KMS-11 (cell line): ENCODE measurements at regions not wholly inside any gene's neighbourhood (a gene's known extent, or its start where the extent isn't known, plus 50 kb on each side); places are given as distances from the start of the nearest gene placed in this dataset.

Source experiments
- H2AFZ ChIP-seq: fragments of 200-600 bp; sonication (generic); 2 replicates; pipeline ENCODE4 v1.6.1; 2016; ENCODE audit warnings: antibody characterized with exemption, mixed run types, low read depth
- H3K27ac ChIP-seq: fragments of 200-600 bp; sonication (generic); 2 replicates; pipeline ENCODE4 v1.6.1; 2016; ENCODE audit warnings: mild to moderate bottlenecking, mixed run types
- H3K27me3 ChIP-seq: fragments of 200-600 bp; sonication (generic); 2 replicates; pipeline ENCODE4 v1.6.1; 2017; ENCODE audit warnings: mild to moderate bottlenecking, low read depth, mixed run types, moderate library complexity; ENCODE audit not compliant: insufficient read depth
- H3K36me3 ChIP-seq: fragments of 200-600 bp; sonication (generic); 2 replicates; pipeline ENCODE4 v1.6.1; 2017; ENCODE audit warnings: mild to moderate bottlenecking, mixed run types; ENCODE audit not compliant: insufficient read depth
- H3K4me1 ChIP-seq: fragments of 200-600 bp; sonication (generic); 2 replicates; pipeline ENCODE4 v1.6.1; 2016; ENCODE audit warnings: mild to moderate bottlenecking, low read depth, mixed run types; ENCODE audit not compliant: poor library complexity, severe bottlenecking
- H3K4me2 ChIP-seq: fragments of 200-600 bp; sonication (generic); 2 replicates; pipeline ENCODE4 v1.7.0; 2016; ENCODE audit warnings: mild to moderate bottlenecking, mixed run types
- H3K4me3 ChIP-seq: fragments of 200-600 bp; sonication (generic); IDR thresholded peaks from 2 replicates; pipeline ENCODE4 v1.6.1; 2017; ENCODE audit warnings: low read depth, low read length, mixed read lengths; ENCODE audit not compliant: insufficient read depth
- H3K79me2 ChIP-seq: fragments of 200-600 bp; sonication (generic); 2 replicates; pipeline ENCODE4 v1.6.1; 2016; ENCODE audit warnings: low read depth, mixed run types; ENCODE audit not compliant: insufficient read depth
- H3K9ac ChIP-seq: fragments of 200-600 bp; sonication (generic); 2 replicates; pipeline ENCODE4 v1.6.1; 2016; ENCODE audit warnings: mild to moderate bottlenecking, mixed run types
- H4K20me1 ChIP-seq: fragments of 200-600 bp; sonication (generic); 2 replicates; pipeline ENCODE4 v1.6.1; 2016; ENCODE audit warnings: mild to moderate bottlenecking, mixed run types; ENCODE audit not compliant: insufficient read depth
- TF ChIP-seq, protein P1 (sequence below): fragments of 200-600 bp; sonication (generic); conservative IDR thresholded peaks from 2 replicates; pipeline ENCODE4 v1.6.1; 2017; ENCODE audit warnings: low read depth, mild to moderate bottlenecking, antibody characterized with exemption, low read length, moderate library complexity, mixed read lengths

DNA sequence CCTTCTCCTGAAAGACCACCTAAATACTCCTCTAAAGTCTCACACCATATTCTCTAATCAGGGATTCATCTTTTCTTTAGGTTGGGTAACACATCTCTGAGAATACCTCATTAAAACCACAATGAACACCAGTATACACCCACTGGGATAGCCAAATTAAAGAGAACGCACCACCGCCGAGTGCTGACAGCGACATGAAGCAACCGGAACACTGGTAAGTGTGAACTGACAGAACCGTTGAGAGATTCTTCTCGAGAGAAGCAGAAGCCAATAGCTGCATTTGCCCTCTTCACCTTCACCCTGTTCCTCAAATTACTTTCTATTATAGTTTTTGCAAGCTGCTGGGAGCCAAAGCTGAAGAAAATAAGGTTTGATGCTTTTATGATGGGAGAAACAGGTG, 318.5 kb downstream of the FBXO15 start:
- Histone ChIP-seq H2AFZ (no peak overlapping the region), H3K9ac (no peak overlapping the region), H3K27me3 (no peaks in the 10 kb centered on the region), H3K4me1 (no peaks in the 10 kb centered on the region), H3K79me2 (no peaks in the 10 kb centered on the region), H3K4me3 (no peak overlapping the region), H4K20me1 (no peaks in the 10 kb centered on the region), H3K4me2 (no peak overlapping the region), H3K36me3 (no peaks in the 10 kb centered on the region), H3K27ac (no peak overlapping the region)
- TF ChIP-seq, protein P1, sequence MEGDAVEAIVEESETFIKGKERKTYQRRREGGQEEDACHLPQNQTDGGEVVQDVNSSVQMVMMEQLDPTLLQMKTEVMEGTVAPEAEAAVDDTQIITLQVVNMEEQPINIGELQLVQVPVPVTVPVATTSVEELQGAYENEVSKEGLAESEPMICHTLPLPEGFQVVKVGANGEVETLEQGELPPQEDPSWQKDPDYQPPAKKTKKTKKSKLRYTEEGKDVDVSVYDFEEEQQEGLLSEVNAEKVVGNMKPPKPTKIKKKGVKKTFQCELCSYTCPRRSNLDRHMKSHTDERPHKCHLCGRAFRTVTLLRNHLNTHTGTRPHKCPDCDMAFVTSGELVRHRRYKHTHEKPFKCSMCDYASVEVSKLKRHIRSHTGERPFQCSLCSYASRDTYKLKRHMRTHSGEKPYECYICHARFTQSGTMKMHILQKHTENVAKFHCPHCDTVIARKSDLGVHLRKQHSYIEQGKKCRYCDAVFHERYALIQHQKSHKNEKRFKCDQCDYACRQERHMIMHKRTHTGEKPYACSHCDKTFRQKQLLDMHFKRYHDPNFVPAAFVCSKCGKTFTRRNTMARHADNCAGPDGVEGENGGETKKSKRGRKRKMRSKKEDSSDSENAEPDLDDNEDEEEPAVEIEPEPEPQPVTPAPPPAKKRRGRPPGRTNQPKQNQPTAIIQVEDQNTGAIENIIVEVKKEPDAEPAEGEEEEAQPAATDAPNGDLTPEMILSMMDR, result no peak

DNA sequence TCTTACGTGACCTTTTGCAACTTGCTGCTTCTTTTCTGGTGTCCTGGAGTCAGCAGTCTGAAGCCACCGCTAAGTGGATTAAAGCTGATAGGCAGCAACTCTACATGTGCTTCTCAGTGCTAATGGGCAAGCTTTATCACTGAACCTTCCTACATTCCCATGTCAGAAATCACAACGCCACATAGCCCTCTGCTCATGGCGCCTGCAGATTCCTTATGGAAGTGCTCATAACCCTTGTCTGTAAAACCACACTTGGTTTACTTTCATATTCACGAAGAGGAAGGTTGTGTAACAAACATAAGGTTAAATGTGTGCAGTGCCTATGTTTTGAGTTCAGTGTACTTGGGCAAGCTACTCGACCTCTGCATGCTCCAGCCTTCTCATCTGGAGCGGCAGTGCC, 319.8 kb downstream of the FBXO15 start:
- no peak overlapping the region for H3K4me3 ChIP-seq
- H3K27ac ChIP-seq, result no peak overlapping the region
- H3K4me2 ChIP-seq, result no peak overlapping the region
- TF ChIP-seq, protein P1, result no peak
- no peak overlapping the region for H2AFZ ChIP-seq
- H3K27me3 ChIP-seq, result no peaks in the 10 kb centered on the region
- H3K9ac ChIP-seq, result no peak overlapping the region
- H4K20me1 ChIP-seq, result no peaks in the 10 kb centered on the region
- no peaks in the 10 kb centered on the region for H3K36me3 ChIP-seq
- H3K79me2 ChIP-seq, result no peaks in the 10 kb centered on the region
- H3K4me1 ChIP-seq, result no peaks in the 10 kb centered on the region

DNA sequence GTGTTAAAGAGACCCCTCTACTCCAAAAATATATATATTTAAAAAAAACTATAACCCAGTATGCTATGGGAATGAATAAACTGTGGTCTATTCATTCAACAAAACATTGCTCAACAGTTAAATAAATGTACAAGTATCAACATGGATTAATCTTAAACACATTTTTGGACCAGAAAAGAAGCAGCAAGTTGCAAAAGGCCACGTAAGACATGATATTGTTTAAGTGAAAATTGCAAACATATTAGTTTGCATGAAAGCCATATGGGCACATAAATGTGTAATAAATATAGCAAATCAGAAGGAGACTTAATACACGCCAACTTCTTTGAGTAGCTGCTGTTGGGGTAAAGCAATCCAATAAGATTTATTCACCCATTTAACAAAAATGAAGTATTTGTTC, 321.5 kb downstream of the FBXO15 start:
- no peak overlapping the region for H2AFZ ChIP-seq
- H3K9ac ChIP-seq, result no peak overlapping the region
- no peaks in the 10 kb centered on the region for H4K20me1 ChIP-seq
- H3K4me3 ChIP-seq, result no peak overlapping the region
- H3K4me2 ChIP-seq, result no peak overlapping the region
- no peaks in the 10 kb centered on the region for H3K27me3 ChIP-seq
- H3K4me1 ChIP-seq, result no peaks in the 10 kb centered on the region
- H3K79me2 ChIP-seq, result no peaks in the 10 kb centered on the region
- H3K27ac ChIP-seq, result no peak overlapping the region
- TF ChIP-seq, protein P1, result no peak
- H3K36me3 ChIP-seq, result no peaks in the 10 kb centered on the region

DNA sequence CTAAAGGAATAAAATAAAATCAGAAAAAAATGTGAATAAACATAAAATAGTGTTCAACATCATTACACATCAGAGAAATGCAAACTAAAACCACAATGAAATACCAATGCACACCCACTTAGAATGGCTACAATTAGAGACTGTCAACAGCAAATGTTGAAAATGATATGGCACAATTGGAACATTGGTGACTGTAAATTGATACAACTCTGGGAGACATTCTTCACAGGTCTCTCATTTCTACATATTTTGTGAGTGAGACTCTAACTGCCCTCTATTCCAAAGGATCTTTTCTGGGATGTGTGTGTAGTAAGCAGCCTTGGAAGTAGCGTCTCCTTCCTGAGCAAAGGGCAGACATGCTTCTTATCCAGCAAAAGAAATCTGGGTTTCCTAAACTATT, 323.0 kb downstream of the FBXO15 start:
- no peaks in the 10 kb centered on the region for H4K20me1 ChIP-seq
- H3K9ac ChIP-seq, result no peak overlapping the region
- H3K4me3 ChIP-seq, result no peak overlapping the region
- no peak overlapping the region for H3K27ac ChIP-seq
- H2AFZ ChIP-seq, result no peak overlapping the region
- H3K4me1 ChIP-seq, result no peaks in the 10 kb centered on the region
- H3K4me2 ChIP-seq, result no peak overlapping the region
- TF ChIP-seq, protein P1, result no peak
- H3K79me2 ChIP-seq, result no peaks in the 10 kb centered on the region
- no peaks in the 10 kb centered on the region for H3K27me3 ChIP-seq
- no peaks in the 10 kb centered on the region for H3K36me3 ChIP-seq

DNA sequence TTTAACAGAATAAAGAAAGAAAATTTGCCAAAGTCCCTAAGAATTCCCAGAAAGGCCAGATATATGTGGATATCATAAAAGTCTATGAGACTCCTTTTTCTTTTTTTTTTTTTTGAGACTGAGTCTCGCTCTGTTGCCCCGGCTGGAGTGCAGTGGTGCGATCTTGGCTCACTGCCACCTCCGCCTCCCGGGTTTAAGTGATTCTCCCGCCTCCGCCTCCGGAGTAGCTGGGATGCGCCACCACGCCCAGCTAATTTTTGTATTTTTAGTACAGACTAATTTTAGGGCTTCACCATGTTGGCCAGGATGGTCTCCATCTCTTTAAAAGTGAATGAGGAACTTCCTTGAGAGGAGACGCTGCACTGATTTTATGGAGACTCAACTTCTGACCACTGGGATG, 335.2 kb downstream of the FBXO15 start:
- H3K4me1 ChIP-seq, result no peaks in the 10 kb centered on the region
- TF ChIP-seq, protein P1, result no peak
- H3K36me3 ChIP-seq, result no peaks in the 10 kb centered on the region
- no peak overlapping the region for H3K4me2 ChIP-seq
- H3K4me3 ChIP-seq, result no peak overlapping the region
- no peak overlapping the region for H3K9ac ChIP-seq
- H3K27me3 ChIP-seq, result no peaks in the 10 kb centered on the region
- no peaks in the 10 kb centered on the region for H4K20me1 ChIP-seq
- no peak overlapping the region for H2AFZ ChIP-seq
- H3K27ac ChIP-seq, result no peak overlapping the region
- no peaks in the 10 kb centered on the region for H3K79me2 ChIP-seq
